Astrocyte of the spinal cord (primary cell): ENCODE measurements at regions not wholly inside any gene's neighbourhood (a gene's known extent, or its start where the extent isn't known, plus 50 kb on each side); places are given as distances from the start of the nearest gene placed in this dataset.
A peak's percentile ranks its signal among the peaks of the same experiment; 100 is the strongest.

Source experiments
- DNase-seq: peaks from one replicate; pipeline ENCODE4 v3.0.0; 2011; ENCODE audit warnings: low read depth, low spot score
- H3K4me3 ChIP-seq: 2 replicates; pipeline ENCODE4 v1.5.1; 2011; ENCODE audit warnings: low read depth, mild to moderate bottlenecking, low read length, moderate library complexity
- CTCF ChIP-seq: IDR thresholded peaks from 2 replicates; pipeline ENCODE4 v1.5.1; 2012; ENCODE audit warnings: low read depth, mild to moderate bottlenecking, low read length, inconsistent platforms
- in situ Hi-C: cut with HindIII; loops from 2 replicates; pipeline ENCODE4 v1.10.0; 2017; ENCODE audit warnings: low sequenced_read_pairs

DNA sequence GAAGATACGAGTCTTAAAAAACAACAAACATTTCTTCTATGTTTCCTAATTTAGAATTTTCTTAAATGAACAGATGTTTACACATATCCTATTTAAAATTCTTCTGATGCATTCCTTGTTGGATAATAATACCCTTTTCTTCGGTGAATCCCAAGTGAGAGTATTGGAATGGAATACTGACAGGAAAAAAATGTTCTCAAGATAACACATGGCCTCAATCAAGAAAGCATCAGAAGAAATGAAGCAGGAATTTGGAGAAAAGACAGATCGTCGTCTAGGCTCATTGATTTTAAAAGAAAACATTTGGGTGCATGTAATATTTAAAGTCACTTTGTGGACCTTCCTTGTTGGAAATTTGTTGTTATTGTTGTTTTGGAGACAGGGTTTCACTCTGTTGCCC lies 196.9 kb upstream of the ANK2 start:
- in situ Hi-C loops: no loop called here
- no peak overlapping the region for H3K4me3 ChIP-seq
- TF ChIP-seq CTCF: no peak
- no peak for DNase-seq

DNA sequence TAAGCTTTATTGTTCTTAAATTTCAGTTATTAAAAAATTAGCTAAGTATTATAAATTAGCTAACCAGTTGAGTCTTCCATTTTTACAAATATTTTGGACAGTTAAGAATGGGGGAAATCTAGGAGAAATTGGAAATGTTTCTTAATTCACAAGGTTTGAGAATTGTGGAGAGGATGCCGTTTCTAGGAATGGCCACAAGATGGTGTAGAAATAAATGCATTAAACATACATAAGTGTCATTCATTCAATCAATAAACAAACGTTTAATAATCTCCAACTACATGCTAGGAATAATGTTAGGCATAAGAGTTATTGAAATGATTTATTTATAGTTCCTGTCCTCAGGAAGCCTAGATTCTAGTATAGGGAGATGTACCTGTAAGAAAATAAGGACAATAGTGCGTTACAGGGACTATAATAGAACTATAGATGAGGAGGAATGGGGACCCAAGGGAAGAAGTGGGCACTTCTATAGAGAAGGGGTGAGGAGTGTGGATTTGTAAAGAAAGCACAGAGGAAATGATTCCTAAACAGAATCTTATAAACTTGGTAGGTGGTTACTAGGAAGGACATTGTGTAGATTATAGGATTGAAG lies 195.7 kb upstream of the ANK2 start:
- in situ Hi-C loops: no loop called here
- H3K4me3 ChIP-seq: no peak overlapping the region
- peak; percentile 14 for DNase-seq
- TF ChIP-seq CTCF: peak; percentile 57

- in situ Hi-C loops: no loop called here
- no peak for DNase-seq
- TF ChIP-seq CTCF: no peak
- no peak overlapping the region for H3K4me3 ChIP-seq
Observed at GRCh38 chr4:112854420-112854819, 195.0 kb upstream of the ANK2 start.

GRCh38 chr4:112855058-112855457 lies 194.4 kb upstream of the ANK2 start:
- TF ChIP-seq CTCF: no peak
- in situ Hi-C loops: no loop called here
- H3K4me3 ChIP-seq: no peak overlapping the region
- no peak for DNase-seq

GRCh38 chr4:112857461-112857860 lies 192.0 kb upstream of the ANK2 start:
- in situ Hi-C loops: no loop called here
- TF ChIP-seq CTCF: no peak

GRCh38 chr4:112858751-112859150 lies 190.7 kb upstream of the ANK2 start:
- no peak for TF ChIP-seq CTCF
- DNase-seq: no peak
- H3K4me3 ChIP-seq: no peak overlapping the region
- in situ Hi-C loops: no loop called here

More at GRCh38 chr4:112857461-112857860, 192.0 kb upstream of the ANK2 start:
- H3K4me3 ChIP-seq: no peak overlapping the region
- peak; percentile 92 for DNase-seq
